Liver (tissue), 3 donors: ENCODE measurements at regions not wholly inside any gene's neighbourhood (a gene's known extent, or its start where the extent isn't known, plus 50 kb on each side); places are given as distances from the start of the nearest gene placed in this dataset.

Source experiments
- FOXA1 ChIP-seq: IDR thresholded peaks from 2 replicates; pipeline ENCODE4 v1.6.1; 2016; ENCODE audit warnings: antibody characterized with exemption
- GABPA ChIP-seq, 2 donors: IDR thresholded peaks in 1 of 2; conservative IDR thresholded peaks in 1 of 2; 2 replicates each; pipeline ENCODE4 v1.6.1; 2016; ENCODE audit warnings: antibody characterized with exemption in 2 of 2, mild to moderate bottlenecking in 1 of 2, moderate library complexity in 1 of 2
- RAD21 ChIP-seq, 2 donors: IDR thresholded peaks; 2 replicates each; pipeline ENCODE4 v1.6.1; 2016; ENCODE audit warnings: antibody characterized with exemption in 2 of 2, mild to moderate bottlenecking in 2 of 2
- RXRA ChIP-seq, 2 donors: IDR thresholded peaks; 2 replicates each; pipeline ENCODE4 v1.6.1; 2017 to 2018; ENCODE audit warnings: antibody characterized with exemption in 2 of 2, mild to moderate bottlenecking in 1 of 2
- TAF1 ChIP-seq: conservative IDR thresholded peaks from 2 replicates; pipeline ENCODE4 v1.6.1; 2016; ENCODE audit warnings: antibody characterized with exemption, mild to moderate bottlenecking
- TF ChIP-seq, protein P1 (sequence below): IDR thresholded peaks from 2 replicates; pipeline ENCODE4 v1.6.1; 2016; ENCODE audit warnings: antibody characterized with exemption, mild to moderate bottlenecking
- TF ChIP-seq, protein P2 (sequence below): fragments of 150-350 bp; IDR thresholded peaks from 2 replicates; pipeline ENCODE4 v1.5.1; 2017; ENCODE audit warnings: improper control_type of control experiment, low read depth, low read length; ENCODE audit not compliant: missing input control
- TF ChIP-seq, protein P3 (sequence below): IDR thresholded peaks from 2 replicates; pipeline ENCODE4 v1.6.1; 2016; ENCODE audit warnings: antibody characterized with exemption
- donor health status: healthy.
- donor health status: healthy.

DNA sequence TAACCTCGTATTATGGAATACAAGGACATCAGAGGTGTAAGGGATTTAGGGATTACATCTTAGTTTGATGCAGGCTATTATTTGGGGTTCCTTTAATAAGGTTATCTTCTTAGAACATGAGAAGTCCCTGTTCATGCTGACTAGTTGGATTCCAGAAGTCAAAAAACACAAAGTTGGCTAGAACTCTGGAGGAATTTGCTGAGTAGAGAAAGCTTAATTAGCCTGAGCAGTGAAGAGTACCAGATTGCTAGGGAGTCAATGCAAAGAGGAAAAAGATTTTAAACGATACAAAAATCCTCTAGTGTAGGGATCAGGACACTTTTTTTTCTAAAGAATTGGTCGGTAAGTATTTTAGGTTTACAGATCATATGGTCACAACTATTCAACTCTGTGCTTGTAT is 1872.5 kb upstream of the C9orf72 start:
- no peak for TF ChIP-seq RAD21 (IDR thresholded peaks at IDR 0.05)
- TF ChIP-seq, protein P1, sequence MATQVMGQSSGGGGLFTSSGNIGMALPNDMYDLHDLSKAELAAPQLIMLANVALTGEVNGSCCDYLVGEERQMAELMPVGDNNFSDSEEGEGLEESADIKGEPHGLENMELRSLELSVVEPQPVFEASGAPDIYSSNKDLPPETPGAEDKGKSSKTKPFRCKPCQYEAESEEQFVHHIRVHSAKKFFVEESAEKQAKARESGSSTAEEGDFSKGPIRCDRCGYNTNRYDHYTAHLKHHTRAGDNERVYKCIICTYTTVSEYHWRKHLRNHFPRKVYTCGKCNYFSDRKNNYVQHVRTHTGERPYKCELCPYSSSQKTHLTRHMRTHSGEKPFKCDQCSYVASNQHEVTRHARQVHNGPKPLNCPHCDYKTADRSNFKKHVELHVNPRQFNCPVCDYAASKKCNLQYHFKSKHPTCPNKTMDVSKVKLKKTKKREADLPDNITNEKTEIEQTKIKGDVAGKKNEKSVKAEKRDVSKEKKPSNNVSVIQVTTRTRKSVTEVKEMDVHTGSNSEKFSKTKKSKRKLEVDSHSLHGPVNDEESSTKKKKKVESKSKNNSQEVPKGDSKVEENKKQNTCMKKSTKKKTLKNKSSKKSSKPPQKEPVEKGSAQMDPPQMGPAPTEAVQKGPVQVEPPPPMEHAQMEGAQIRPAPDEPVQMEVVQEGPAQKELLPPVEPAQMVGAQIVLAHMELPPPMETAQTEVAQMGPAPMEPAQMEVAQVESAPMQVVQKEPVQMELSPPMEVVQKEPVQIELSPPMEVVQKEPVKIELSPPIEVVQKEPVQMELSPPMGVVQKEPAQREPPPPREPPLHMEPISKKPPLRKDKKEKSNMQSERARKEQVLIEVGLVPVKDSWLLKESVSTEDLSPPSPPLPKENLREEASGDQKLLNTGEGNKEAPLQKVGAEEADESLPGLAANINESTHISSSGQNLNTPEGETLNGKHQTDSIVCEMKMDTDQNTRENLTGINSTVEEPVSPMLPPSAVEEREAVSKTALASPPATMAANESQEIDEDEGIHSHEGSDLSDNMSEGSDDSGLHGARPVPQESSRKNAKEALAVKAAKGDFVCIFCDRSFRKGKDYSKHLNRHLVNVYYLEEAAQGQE, result no peak
- TF ChIP-seq, protein P2, sequence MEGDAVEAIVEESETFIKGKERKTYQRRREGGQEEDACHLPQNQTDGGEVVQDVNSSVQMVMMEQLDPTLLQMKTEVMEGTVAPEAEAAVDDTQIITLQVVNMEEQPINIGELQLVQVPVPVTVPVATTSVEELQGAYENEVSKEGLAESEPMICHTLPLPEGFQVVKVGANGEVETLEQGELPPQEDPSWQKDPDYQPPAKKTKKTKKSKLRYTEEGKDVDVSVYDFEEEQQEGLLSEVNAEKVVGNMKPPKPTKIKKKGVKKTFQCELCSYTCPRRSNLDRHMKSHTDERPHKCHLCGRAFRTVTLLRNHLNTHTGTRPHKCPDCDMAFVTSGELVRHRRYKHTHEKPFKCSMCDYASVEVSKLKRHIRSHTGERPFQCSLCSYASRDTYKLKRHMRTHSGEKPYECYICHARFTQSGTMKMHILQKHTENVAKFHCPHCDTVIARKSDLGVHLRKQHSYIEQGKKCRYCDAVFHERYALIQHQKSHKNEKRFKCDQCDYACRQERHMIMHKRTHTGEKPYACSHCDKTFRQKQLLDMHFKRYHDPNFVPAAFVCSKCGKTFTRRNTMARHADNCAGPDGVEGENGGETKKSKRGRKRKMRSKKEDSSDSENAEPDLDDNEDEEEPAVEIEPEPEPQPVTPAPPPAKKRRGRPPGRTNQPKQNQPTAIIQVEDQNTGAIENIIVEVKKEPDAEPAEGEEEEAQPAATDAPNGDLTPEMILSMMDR, result no peak
- no peak for TF ChIP-seq TAF1
- TF ChIP-seq GABPA (IDR thresholded peaks at IDR 0.05 in 1 of 2, conservative IDR thresholded peaks at IDR 0.05 in 1 of 2), result no peak
- no peak for TF ChIP-seq FOXA1
- TF ChIP-seq, protein P3, sequence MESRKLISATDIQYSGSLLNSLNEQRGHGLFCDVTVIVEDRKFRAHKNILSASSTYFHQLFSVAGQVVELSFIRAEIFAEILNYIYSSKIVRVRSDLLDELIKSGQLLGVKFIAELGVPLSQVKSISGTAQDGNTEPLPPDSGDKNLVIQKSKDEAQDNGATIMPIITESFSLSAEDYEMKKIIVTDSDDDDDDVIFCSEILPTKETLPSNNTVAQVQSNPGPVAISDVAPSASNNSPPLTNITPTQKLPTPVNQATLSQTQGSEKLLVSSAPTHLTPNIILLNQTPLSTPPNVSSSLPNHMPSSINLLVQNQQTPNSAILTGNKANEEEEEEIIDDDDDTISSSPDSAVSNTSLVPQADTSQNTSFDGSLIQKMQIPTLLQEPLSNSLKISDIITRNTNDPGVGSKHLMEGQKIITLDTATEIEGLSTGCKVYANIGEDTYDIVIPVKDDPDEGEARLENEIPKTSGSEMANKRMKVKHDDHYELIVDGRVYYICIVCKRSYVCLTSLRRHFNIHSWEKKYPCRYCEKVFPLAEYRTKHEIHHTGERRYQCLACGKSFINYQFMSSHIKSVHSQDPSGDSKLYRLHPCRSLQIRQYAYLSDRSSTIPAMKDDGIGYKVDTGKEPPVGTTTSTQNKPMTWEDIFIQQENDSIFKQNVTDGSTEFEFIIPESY, result no peak
- TF ChIP-seq RXRA (IDR thresholded peaks at IDR 0.05), result no peak
